HPDE6-E6E7 (cell line): ENCODE measurements at regions not wholly inside any gene's neighbourhood (a gene's known extent, or its start where the extent isn't known, plus 50 kb on each side); places are given as distances from the start of the nearest gene placed in this dataset.
"Not testable (repeated sequence)": the region's sequence is repeated elsewhere in the genome, so short reads cannot be mapped to it uniquely, and the experiment has no call there.

Experiments
- DNase-seq: peaks from one replicate; pipeline ENCODE4 v3.0.0; 2011; ENCODE audit warnings: missing footprints; ENCODE audit errors: extremely low spot score

DNA sequence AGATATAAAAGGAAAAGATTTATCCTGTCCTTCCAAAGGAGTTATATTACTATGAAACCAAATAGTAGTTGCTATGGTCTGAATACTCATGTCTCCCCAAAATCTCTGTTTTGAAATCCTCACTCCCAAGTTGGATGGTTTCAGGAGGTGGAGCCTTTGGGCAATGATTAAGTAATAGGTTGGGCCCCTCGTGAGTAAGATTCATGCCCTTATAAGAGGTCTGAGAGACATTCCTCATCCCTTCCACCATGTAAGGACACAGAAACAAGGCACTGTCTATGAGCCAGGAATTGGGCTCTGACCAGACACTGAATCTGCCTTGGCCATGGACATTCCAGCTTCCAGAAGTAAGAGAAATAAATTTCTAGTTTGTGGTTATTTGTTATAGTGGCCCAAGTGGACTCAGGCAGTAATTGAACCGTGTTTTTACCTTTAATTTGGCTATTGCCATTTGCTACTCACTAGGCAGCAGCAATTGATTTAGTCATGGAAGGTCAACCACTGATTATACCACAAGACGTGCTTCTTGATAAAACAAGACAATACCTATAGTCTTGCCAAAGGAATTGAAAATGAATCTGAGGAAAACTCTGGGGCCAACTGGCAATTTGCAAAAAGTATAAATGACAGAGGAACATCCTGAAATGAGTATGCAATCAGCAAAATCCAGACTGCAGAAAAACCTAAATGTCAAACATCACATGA is 717.4 kb upstream of the SPRY2 start:
- DNase-seq: no peak

DNA sequence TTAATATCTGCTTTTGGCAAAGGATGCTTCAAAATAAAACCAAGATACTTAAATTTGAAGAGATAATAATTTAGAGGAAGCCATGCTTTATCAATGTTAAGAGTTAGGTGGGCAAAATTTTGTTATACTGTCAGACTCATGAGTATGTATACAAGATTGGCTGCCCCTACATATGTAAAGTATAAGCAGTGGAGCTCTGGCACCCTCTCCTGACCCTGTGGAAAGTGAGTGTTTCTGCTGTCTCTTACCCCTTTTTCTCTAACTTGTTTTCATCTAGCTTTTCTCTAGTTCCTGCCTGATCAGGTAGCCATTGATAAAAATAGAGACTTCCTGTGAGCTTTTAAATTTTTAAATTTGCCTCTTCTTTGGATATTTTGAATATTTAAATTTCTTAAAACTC is 710.9 kb upstream of the SPRY2 start:
- DNase-seq: no peak

DNA sequence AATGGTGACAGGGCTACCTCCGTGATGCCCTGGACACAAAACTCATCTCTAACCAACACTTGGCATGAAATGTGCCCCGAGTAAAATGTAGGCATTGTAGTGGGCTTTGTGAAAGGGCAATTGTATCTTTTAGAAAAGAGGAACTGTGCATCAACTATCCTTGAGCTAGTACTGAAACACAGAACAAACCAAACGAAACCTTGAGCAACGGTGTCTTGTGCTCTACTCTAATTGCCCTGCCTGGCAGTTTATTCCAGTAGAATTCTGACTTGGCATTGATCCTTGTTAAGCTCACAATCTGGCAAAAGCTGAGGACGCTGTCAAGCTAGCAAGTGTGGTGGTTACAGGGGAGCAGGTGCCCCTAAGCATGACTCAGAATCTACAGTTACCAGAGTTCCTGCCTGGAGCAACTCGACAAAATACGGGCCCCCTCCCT is 707.1 kb upstream of the SPRY2 start:
- no peak for DNase-seq

DNA sequence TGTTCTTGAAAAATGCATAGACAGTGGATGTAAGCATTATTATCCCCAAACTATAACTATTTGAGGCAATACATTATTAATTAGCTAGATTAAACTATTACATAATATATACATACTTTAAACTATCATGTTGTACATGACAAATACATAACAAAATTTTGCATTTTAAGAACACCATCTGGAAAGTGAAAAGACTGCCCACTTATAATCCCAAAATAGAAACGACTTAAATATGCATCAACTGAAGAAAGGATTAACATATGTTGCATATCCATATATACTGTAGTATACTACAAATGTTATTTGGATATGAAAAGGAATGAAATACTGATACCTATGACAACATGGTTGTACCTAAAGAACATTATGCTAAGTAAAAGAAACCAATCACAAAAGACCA is 700.8 kb upstream of the SPRY2 start:
- DNase-seq: no peak

DNA sequence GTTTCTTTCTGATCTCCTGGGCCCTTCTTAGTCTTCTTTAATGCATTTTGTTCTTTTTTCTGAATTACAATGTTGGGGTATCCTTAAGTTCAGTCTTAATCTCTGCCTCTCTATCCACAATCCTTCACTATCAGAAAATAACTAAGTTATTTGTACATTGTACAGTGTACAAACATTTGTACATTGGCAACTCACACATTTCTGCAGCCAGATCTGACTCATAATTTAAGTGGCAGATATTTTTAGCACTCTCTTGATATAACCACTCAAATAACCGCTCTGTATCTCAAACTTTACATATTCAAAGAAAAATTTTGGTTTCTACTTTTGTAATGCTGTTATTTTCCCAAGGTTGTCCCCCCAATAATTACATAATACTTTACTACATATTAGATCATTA is 691.1 kb upstream of the SPRY2 start:
- DNase-seq: no peak

DNA sequence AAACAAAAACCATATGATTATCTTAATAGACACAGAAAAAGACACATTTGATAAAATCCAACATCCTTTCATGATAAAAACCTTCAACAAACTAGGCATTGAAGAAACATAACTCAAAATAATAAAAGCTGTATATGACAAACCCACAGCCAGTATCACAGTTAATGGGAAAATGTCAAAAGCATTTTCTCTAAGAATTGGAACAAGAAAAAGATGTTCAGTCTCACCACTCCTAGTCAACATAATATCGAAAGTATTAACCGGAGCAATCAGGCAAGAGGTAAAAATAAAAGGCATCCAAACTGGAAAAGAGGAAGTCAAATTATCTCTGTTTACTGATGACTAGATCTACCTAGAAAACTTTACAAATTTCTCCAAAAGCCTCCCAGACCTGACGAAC is 684.2 kb upstream of the SPRY2 start:
- no peak for DNase-seq

DNA sequence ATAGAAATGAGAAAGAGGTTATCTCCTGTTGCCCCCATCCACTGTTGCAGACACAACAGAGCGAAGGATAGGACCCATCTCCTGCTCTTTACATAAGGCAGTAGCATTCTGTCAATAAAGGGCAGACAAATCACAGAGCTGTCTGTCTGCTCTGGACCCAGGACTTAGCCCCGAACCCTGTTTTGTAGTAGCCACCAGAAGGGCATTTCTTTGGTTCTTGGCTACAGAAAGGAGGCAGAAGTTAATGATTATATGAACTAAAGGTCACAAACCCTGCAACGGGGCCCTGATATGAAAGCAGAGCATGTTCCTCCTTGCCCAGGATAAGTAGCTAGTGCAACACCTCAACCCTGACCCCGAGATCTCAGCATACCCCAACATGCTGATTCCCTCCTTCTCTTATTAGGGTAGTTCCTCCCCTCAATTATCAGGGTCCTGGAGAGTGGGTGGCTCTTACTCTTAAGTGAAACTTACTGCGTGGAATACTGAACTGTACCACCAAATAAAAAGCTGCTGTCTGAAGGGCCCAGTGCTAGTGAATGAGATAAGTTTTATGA is 680.4 kb upstream of the SPRY2 start:
- no peak for DNase-seq

DNA sequence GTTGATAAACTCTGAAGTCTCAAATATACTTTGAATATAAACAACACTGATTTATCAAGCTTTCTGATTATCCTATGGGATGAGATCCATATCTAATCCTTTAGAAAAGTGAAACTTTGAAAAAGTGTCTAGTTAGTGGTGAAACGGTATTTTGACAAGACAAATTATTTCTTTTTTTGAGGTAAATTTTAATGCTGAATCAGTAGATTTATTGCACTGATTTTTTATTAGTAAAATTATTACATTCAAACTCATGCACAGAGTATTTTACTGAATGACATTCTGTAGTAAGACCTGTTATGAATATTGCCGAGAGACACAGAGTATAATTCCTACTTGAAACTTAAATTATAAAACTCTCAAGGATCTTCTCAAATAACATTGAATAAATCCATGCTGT is 679.1 kb upstream of the SPRY2 start:
- no peak for DNase-seq

DNA sequence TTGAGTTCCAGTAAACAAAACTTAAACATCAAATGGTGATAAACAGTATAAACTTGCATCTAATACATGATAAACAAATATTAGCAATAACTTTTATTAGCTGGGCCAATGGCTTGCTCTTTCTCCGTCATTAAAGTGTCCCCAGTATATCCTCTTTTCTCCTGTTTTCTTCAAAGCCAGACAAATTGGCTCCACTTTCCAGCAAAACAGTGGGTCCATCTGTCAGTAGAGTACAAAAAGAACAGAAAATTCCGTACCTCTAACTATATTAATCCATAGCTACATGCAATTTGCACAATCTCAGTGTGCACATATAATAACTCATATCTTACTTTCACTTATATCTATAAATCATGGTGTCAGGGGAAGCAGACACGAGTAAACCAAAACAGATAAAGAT is 678.0 kb upstream of the SPRY2 start:
- no peak for DNase-seq

DNA sequence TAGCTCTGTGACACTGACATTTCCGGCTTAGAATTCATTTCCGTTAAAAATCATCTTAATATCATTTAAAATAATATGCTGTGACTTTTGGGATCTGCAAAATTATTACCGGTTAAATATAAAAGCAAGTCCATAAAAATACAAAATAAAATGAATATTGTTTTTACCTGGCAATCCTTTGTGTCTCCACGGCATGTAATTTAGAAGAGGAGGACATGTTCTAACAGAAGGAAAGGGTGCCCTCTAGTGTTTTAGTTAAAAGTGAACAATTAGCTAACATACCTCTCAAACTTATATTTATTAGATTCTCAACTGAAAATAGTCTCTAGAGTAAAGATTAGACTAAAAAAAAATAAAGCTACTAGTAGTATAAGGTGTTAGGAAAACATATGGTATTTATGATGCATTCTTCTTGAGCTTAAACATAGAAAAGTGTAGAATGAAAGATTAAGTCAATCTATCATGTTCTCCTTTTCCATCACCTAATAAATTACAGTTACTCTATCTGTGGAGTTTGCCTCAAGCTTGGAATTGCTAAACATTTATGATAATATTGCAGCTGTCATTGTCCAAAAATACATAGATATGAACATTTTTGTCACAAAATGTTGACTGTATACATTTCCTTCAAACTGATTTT is 676.7 kb upstream of the SPRY2 start:
- peak; percentile 15 for DNase-seq

DNA sequence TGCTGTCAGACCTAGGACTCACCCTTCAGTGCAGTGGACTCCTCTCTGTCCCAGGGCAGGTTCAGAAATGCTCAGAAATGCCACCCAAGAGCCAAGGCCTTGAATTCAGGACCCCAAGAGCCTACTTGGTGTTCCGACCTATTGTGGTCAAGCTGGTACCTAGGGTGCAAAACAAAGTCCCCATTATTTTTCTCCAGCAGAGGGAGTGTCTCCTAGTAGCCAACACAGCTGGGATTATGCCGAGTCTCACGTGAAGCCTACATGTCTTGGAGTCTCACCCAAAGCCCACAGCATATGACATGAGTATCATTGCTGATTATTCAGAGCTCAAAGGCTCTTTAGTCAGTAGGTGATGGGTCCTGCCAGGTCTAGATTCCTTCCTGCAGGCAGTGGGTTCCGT is 671.1 kb upstream of the SPRY2 start:
- DNase-seq: no peak

DNA sequence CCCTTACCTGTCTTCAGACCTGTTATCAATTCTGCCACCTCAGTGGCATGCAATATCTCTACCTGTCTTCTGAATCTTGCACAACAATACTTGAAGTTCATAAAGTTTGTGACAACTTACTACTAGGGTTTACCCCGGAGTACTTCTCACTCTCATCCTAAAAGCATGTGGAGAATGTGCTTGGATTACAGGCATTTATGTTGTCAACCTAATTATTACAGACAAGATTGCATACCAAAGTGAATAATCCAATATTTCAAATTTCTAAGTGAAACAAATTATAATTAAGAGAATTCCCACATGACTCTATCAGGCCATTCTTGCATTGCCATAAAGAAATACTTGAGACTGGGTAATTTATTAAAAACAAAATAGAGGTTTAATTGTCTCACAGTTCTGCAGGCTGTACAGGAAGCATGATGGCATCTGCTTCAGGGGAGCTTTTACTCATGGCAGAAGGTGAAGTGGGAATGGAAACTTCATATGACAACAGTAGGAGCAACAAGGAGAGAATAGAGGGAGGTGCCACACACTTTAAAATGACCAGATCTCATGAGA is 661.0 kb upstream of the SPRY2 start:
- DNase-seq: no peak

DNA sequence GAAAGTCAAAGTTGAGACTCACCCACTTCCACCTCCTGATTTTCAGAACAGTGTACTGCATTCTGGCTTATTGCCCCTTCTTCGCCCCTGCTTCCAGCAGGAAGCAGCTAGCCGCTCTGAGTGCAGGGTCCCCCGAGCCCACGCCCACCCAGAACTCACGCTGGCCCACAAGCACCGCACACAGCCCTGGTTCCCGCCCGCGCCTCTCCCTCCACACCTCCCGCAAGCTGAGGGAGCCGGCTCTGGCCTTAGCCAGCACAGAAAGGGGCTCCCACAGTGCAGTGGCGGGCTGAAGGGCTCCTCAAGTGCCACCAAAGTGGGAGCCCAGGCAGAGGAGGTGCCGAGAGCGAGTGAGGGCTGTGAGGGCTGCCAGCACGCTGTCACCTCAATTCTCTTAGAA is 657.7 kb upstream of the SPRY2 start:
- DNase-seq: not testable (repeated sequence)

DNA sequence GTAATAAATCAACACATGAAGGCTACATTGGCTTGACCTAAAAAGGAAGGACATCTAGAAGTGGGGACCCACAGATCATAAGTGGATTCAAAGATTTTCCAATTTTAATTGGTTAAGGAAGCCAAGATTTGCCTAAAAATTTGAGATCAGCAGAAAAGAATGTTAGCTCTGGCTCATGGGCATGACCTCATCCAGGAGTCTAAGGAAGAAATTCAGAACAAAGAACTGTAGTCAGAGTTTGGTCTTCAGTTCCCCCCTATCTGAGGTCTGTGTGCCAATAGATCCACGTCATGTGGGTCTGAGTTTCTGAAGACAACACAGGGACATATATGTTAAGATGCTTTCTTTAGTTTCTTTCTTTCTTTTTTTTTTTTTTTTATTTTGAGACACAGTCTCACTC is 648.8 kb upstream of the SPRY2 start:
- DNase-seq: no peak

DNA sequence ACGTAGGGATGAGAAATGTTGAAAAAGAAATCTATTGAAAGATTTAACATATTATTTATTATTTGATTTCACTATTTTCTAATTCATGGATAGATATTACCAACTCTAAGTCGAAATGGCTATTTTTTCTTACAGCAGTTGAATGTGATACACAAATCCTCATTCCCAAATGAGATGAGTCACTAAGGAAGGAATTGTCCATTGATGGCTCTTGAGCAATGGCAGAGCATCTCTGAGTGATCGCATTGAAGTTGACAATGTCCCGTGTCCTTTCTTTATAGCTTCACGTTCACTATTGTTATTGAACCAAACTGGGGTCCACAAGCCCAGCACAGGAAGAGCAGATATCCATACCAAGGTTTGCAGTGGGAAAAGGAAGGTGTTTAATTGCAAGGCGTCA is 648.3 kb upstream of the SPRY2 start:
- DNase-seq: no peak

DNA sequence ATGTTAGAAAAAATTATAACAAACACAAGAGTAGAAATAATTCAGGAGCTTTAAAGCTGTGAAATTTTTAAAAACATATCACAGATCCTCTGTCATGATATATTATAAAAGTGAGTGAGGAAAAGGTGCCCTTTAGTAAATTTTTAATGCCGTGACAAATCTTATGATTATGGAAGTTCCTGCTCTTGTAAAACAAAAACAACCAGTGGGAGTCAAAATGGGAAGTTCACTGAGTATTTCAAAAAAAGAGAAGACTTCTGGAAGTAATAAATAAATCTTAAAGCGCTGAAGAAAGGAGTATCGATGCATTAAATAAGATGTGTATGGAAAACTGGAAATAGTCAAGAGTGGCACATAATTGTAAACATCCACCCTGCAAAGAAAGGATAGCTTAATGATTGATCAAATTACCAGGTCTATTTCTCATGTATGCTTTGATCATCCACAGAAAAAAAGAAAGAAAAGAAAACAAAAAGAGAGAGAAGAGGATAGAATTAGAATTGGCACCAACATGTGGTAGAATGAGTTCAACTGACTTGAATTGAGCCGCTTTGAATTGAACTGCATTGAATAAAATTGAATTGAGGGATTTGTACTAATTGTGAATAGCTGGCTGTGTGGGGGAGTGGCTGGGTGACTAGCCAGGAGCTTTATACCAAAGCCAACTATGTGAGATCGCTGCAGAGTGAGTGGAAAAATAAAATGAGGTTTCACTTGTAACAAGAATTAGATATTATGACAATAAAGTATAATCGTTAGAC is 647.6 kb upstream of the SPRY2 start:
- no peak for DNase-seq

DNA sequence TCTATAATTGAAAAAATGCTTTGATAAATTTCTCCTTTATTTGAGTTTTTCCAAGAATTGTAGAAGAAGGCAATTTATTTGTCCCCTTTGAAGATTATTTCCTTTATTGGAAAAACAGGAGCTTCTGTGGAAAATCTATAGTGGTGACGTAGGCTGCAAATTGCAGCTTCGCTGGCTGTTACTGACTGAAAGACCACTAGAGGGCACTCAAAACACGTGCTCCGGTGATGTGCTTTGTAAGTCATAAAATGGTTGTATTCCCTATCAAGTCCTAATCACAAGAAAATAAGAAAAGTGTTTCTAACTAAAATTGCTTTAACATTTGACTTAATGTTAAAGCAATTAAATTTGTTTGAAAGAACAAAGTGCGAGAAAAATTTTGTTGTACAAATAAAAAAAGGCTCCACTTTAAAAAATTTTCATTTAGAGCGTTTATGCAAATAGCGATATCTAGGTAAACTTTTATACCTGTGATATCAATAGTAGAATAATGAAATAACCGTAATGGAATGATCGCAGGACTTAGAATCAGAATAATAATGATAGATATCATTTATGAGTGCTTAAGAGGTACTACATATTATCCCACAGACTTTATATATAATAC is 638.2 kb upstream of the SPRY2 start:
- peak; percentile 40 for DNase-seq

DNA sequence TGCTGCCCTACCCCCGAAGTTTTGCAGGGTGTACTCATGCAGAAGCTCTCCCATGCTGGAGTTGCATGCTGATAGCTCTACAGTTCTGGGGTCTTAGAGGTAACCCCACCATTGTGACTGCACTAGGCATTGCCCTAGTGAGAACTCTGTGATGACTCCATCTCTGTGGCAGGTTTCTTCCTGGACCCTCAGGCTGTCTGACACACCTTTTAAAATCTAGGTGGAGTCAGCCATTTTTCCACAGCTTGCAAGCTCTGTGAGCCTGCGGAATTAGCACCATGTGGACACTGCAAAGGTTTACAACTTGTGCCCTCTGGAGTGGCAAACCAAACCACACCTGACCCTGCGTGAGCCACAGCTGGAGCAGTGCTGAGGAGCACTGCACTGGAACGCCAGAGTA is 636.2 kb upstream of the SPRY2 start:
- no peak for DNase-seq

DNA sequence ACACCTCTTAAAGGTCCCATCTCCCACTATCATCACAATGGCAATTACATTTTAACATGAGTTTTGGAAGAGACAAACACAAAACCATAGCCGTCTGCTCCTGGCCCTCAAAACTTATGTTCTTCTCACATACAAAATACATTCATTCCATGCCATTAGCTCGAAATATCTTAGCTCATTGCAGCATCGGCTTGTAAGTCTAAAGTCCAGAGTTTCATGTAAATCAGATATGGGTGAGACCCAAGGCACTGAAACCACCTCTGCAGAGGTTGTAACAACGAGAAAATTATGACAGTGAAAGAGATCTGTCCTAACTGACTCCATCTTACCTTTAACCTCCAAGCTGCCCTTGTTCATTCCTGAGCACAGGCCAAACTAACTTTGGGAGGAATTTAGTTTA is 635.0 kb upstream of the SPRY2 start:
- DNase-seq: no peak

DNA sequence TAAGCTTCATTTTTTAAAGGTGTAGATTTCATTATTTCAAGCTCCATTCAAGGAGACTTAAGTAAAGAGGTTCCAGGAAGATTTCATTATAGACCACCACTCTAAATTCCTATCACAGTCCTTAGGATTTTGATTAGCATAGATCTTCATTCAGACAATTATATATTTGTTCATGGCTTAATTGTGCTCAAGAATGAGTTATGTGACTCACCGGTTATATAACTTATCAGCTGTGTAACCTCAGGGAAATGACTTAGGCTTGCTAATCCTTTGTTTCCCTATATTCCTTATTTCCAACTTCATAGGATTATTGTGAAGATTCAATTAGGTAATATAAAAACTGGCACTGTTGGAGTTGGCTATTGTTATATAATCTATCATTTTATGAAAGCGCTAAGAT is 632.8 kb upstream of the SPRY2 start:
- no peak for DNase-seq

DNA sequence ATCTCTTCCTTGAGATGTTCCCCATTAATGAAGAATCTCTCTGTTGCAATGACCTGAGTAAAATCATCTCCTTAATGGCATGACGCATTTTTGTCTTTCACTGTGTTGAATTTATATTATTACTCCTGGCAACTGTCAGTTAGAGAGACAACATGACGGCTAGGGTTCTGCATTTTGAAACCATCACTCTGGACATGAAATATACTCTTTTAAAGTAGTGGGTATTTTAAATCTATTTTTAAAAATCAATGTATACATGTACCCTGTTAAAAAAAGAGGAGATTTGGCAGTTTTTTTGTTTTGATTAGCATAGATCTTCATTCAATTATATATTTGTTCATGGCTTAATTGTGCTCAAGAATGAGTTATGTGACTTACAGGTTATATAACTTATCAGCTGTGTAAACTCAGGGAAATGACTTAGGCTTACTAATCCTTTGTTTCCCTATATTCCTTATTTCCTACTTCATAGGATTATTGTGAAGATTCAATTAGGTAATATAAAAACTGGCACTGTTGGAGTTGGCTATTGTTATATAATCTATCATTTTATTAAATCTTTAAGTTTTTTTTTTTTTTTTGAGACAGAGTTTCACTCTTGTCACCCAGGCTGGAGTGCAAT is 632.0 kb upstream of the SPRY2 start:
- DNase-seq: no peak

DNA sequence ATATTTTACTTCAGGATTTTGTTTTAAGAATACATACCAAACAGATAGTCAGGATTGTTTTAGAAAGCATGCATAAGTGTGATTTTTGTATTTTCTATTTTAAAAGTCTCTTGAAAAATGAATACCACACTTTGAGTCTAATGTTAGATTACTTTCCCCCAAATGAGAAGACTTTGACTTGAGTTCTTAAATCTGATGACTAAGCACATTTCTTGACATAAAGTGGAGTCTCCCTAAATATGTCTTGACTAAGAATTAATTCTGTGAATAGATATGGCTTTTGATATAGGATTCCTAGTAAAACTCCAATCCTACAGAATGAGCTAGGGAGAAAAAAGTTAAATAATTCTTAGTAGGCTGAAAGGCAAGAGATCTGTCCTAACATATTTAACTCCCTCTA is 624.2 kb upstream of the SPRY2 start:
- no peak for DNase-seq
